ENCODE measurements at regions not wholly inside any gene's neighbourhood (a gene's known extent, or its start where the extent isn't known, plus 50 kb on each side); places are given as distances from the start of the nearest gene placed in this dataset.

- TF ChIP-seq CTCF (IDR thresholded peaks at IDR 0.05) (no peak), POLR2A (IDR thresholded peaks at IDR 0.05) (no peak)
Measured at GRCh38 chr6:156262014-156262413, 515.2 kb upstream of the ARID1B start.

All from suprapubic skin (tissue), 3 donors.